Breast epithelium (tissue), 3 donors: ENCODE measurements at regions not wholly inside any gene's neighbourhood (a gene's known extent, or its start where the extent isn't known, plus 50 kb on each side); places are given as distances from the start of the nearest gene placed in this dataset.

Experiments used
- POLR2A ChIP-seq: fragments of 450-650 bp; IDR thresholded peaks from one replicate; pipeline ENCODE4 v1.6.1; 2016; ENCODE audit warnings: antibody characterized with exemption, mild to moderate bottlenecking, moderate library complexity
- TF ChIP-seq, protein P1 (sequence below), 3 donors: fragments of 450-650 bp; IDR thresholded peaks; one replicate each; pipeline ENCODE4 v1.5.1; 2016 to 2017; ENCODE audit warnings: antibody characterized with exemption in 3 of 3, mild to moderate bottlenecking in 3 of 3, moderate library complexity in 3 of 3

DNA sequence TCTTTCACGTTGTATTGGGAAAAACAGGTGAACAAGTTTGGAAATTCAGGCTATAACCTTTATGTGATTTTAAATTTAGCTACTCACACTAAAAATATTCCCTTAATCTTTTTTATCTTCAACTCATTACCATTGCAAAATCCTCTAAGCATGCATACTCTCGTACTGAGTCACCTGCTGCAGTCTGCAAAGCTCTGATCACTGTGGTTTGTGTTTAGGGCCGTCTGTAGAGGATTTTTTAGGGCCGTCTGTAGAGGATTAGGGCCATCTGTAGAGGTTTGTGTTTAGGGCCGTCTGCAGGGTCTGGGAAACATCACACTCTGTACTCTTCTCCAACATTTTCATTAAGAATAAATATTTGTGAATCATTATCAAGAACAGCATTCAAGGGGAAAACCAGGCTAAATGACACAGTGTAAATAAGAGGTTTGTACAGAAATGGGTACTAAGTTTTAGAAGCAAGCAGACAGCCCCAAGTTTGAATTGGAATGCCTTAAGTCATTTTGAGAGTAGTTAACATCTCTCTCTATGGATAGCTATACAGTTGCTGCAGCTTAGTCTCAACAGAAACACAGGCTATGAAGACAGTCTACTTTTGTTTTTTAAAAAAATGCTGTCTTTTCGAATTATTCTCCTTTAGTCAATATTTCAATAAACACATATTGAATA, 155.0 kb upstream of the TSLP start:
- TF ChIP-seq, protein P1, sequence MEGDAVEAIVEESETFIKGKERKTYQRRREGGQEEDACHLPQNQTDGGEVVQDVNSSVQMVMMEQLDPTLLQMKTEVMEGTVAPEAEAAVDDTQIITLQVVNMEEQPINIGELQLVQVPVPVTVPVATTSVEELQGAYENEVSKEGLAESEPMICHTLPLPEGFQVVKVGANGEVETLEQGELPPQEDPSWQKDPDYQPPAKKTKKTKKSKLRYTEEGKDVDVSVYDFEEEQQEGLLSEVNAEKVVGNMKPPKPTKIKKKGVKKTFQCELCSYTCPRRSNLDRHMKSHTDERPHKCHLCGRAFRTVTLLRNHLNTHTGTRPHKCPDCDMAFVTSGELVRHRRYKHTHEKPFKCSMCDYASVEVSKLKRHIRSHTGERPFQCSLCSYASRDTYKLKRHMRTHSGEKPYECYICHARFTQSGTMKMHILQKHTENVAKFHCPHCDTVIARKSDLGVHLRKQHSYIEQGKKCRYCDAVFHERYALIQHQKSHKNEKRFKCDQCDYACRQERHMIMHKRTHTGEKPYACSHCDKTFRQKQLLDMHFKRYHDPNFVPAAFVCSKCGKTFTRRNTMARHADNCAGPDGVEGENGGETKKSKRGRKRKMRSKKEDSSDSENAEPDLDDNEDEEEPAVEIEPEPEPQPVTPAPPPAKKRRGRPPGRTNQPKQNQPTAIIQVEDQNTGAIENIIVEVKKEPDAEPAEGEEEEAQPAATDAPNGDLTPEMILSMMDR (IDR thresholded peaks at IDR 0.05): no peak
- TF ChIP-seq POLR2A: no peak
